WTC11 (cell line): ENCODE measurements at regions not wholly inside any gene's neighbourhood (a gene's known extent, or its start where the extent isn't known, plus 50 kb on each side); places are given as distances from the start of the nearest gene placed in this dataset.

Experiments used
- ATAC-seq: fragments of 200-7000 bp; cut with Tn5 transposase; 2 replicates; pipeline ENCODE4 v1.10.0; 2021; ENCODE audit warnings: mild to moderate bottlenecking, moderate library complexity
- CTCF ChIA-PET: fragments of 300-600 bp; sonication (Branson Sonifier 250); formaldehyde crosslinking; loops from one replicate; lab custom pipeline; 2021; ENCODE audit warnings: antibody characterized with exemption; lab: Charles Lee
- POLR2A ChIA-PET: fragments of 350-600 bp; sonication (Branson Sonifier 250); formaldehyde crosslinking; loops from one replicate; lab custom pipeline; 2021; ENCODE audit warnings: antibody characterized with exemption; lab: Charles Lee
- DNase-seq: peaks from one replicate; pipeline ENCODE4 v3.0.0; 2021; ENCODE audit warnings: low spot score
- H3K27ac Mint-ChIP-seq: 2 replicates; pipeline ENCODE4 v1.8.0; 2021; ENCODE audit warnings: mixed read lengths
- H3K27me3 Mint-ChIP-seq: 2 replicates; pipeline ENCODE4 v1.8.0; 2021; ENCODE audit warnings: low read depth, mild to moderate bottlenecking, moderate library complexity, mixed read lengths
- H3K36me3 Mint-ChIP-seq: 2 replicates; pipeline ENCODE4 v1.8.0; 2021; ENCODE audit warnings: mixed read lengths
- H3K4me1 Mint-ChIP-seq: 2 replicates; pipeline ENCODE4 v1.8.0; 2022; ENCODE audit warnings: mixed read lengths
- H3K4me3 Mint-ChIP-seq: 2 replicates; pipeline ENCODE4 v1.8.0; 2021; ENCODE audit warnings: mild to moderate bottlenecking, moderate library complexity, mixed read lengths
- H3K9me3 Mint-ChIP-seq: 2 replicates; pipeline ENCODE4 v1.8.0; 2021; ENCODE audit warnings: mixed read lengths
- CTCF ChIP-seq: fragments of 200-600 bp; IDR thresholded peaks from 2 replicates; pipeline ENCODE4 v1.8.0; 2022; ENCODE audit warnings: antibody characterized with exemption
- ETV6 ChIP-seq: sonication (generic); formaldehyde crosslinking; IDR thresholded peaks from 2 replicates; pipeline ENCODE4 v1.8.1; 2022; ENCODE audit warnings: mild to moderate bottlenecking, missing genetic modification reagents
- FOXJ3 ChIP-seq: sonication (generic); formaldehyde crosslinking; IDR thresholded peaks from 2 replicates; pipeline ENCODE4 v1.9.0; 2021; ENCODE audit warnings: missing genetic modification reagents, mild to moderate bottlenecking, borderline replicate concordance
- GRHL2 ChIP-seq: fragments of 250-450 bp; sonication (Bioruptor Pico); IDR thresholded peaks from 2 replicates; pipeline ENCODE4 v1.8.0; 2022; ENCODE audit warnings: mild to moderate bottlenecking, moderate library complexity; ENCODE audit not compliant: insufficient replicate concordance, severe bottlenecking
- GTF2I ChIP-seq: fragments of 250-450 bp; sonication (Bioruptor Pico); conservative IDR thresholded peaks from 2 replicates; pipeline ENCODE4 v1.4.0; 2021; ENCODE audit warnings: mild to moderate bottlenecking
- HMGXB4 ChIP-seq: sonication (generic); formaldehyde crosslinking; IDR thresholded peaks from 2 replicates; pipeline ENCODE4 v1.8.1; 2023; ENCODE audit warnings: mild to moderate bottlenecking, moderate library complexity, missing genetic modification reagents
- MAX ChIP-seq: sonication (generic); formaldehyde crosslinking; IDR thresholded peaks from 2 replicates; pipeline ENCODE4 v1.8.0; 2022; ENCODE audit warnings: mild to moderate bottlenecking, missing genetic modification reagents
- NFATC4 ChIP-seq: fragments of 250-450 bp; sonication (Bioruptor Pico); IDR thresholded peaks from 2 replicates; pipeline ENCODE4 v1.9.0; 2021; ENCODE audit warnings: mild to moderate bottlenecking
- NR3C1 ChIP-seq: sonication (generic); formaldehyde crosslinking; conservative IDR thresholded peaks from 2 replicates; pipeline ENCODE4 v1.8.1; 2023; ENCODE audit warnings: low read depth, mild to moderate bottlenecking, missing genetic modification reagents
- PRRX2 ChIP-seq: fragments of 250-450 bp; sonication (Bioruptor Pico); IDR thresholded peaks from 2 replicates; pipeline ENCODE4 v1.8.0; 2021; ENCODE audit warnings: mild to moderate bottlenecking
- SOX15 ChIP-seq: fragments of 250-450 bp; sonication (Bioruptor Pico); IDR thresholded peaks from 2 replicates; pipeline ENCODE4 v1.9.0; 2021; ENCODE audit warnings: mild to moderate bottlenecking
- USF1 ChIP-seq: sonication (generic); formaldehyde crosslinking; IDR thresholded peaks from 2 replicates; pipeline ENCODE4 v1.8.0; 2022; ENCODE audit warnings: mild to moderate bottlenecking, missing genetic modification reagents
- USF2 ChIP-seq: sonication (generic); formaldehyde crosslinking; IDR thresholded peaks from 2 replicates; pipeline ENCODE4 v1.8.1; 2023; ENCODE audit warnings: mild to moderate bottlenecking, missing genetic modification reagents, moderate library complexity
- ZMAT4 ChIP-seq: fragments of 250-450 bp; sonication (Bioruptor Pico); IDR thresholded peaks from 2 replicates; pipeline ENCODE4 v1.9.0; 2021; ENCODE audit warnings: mild to moderate bottlenecking
- ZNF138 ChIP-seq: sonication (generic); formaldehyde crosslinking; conservative IDR thresholded peaks from 2 replicates; pipeline ENCODE4 v1.8.1; 2022; ENCODE audit warnings: mild to moderate bottlenecking, moderate library complexity, missing genetic modification reagents
- ZNF532 ChIP-seq: fragments of 250-450 bp; sonication (Bioruptor Pico); IDR thresholded peaks from 2 replicates; pipeline ENCODE4 v1.9.0; 2021; ENCODE audit warnings: mild to moderate bottlenecking, borderline replicate concordance

- DNase-seq = no peak
- no peaks in the 10 kb centered on the region for H3K9me3 Mint-ChIP-seq
- no peak for TF ChIP-seq ETV6 (CRISPR knock-in tag)
- TF ChIP-seq FOXJ3 (CRISPR knock-in tag) = no peak
- no peak for TF ChIP-seq NFATC4 (CRISPR knock-in tag)
- TF ChIP-seq GRHL2 (CRISPR knock-in tag) = no peak
- TF ChIP-seq ZMAT4 (CRISPR knock-in tag) = no peak
- TF ChIP-seq, all 79 proteins: peak for 0
- ChIA-PET POLR2A (no interaction called here), CTCF (interaction anchor here (1.0 kb wide), 1 partner anchor 377 kb away, joined by 4 read pairs; no protein-coding TSS in a partner anchor)
- H3K27me3 Mint-ChIP-seq = no peaks in the 10 kb centered on the region; the same call in 1 of the 2 replicates
- H3K4me3 Mint-ChIP-seq = no peak overlapping the region
- no peak for ATAC-seq
- no peak overlapping the region for H3K27ac Mint-ChIP-seq
- H3K36me3 Mint-ChIP-seq = no peaks in the 10 kb centered on the region
- peaks cover 14% of the 10 kb centered on the region for H3K4me1 Mint-ChIP-seq
These were observed 163.4 kb upstream of the NFE2L3 start for GRCh38 chr7:25988640-25989039.

- H3K36me3 Mint-ChIP-seq = no peaks in the 10 kb centered on the region
- ChIA-PET CTCF (interaction anchor here (1.0 kb wide), 1 partner anchor 376 kb away, joined by 4 read pairs; no protein-coding TSS in a partner anchor), POLR2A (no interaction called here)
- TF ChIP-seq MAX (no peak), HMGXB4 (CRISPR knock-in tag) (no peak), GTF2I (CRISPR knock-in tag) (no peak), CTCF (no peak), FOXJ3 (CRISPR knock-in tag) (no peak), ZNF138 (no peak)
- DNase-seq (no peak), ATAC-seq (no peak)
- no peaks in the 10 kb centered on the region; the same call in 1 of the 2 replicates for H3K27me3 Mint-ChIP-seq
- peaks cover 14% of the 10 kb centered on the region for H3K4me1 Mint-ChIP-seq
- peaks cover 2% of the 10 kb centered on the region; the same call in 1 of the 2 replicates for H3K9me3 Mint-ChIP-seq
- H3K4me3 Mint-ChIP-seq = no peak overlapping the region
- H3K27ac Mint-ChIP-seq = no peak overlapping the region
These were observed 162.8 kb upstream of the NFE2L3 start for GRCh38 chr7:25989140-25989705.

GRCh38 chr7:25994433-25994994, 157.5 kb upstream of the NFE2L3 start:
- peaks cover 5% of the 10 kb centered on the region; the same call in 1 of the 2 replicates for H3K27me3 Mint-ChIP-seq
- TF ChIP-seq NFATC4 (CRISPR knock-in tag) (no peak), NR3C1 (no peak), HMGXB4 (CRISPR knock-in tag) (no peak), USF1 (CRISPR knock-in tag) (no peak), GTF2I (CRISPR knock-in tag) (no peak), USF2 (CRISPR knock-in tag) (no peak), ZNF532 (no peak), MAX (no peak), SOX15 (CRISPR knock-in tag) (no peak), PRRX2 (no peak)

More at GRCh38 chr7:25994433-25994994, 157.5 kb upstream of the NFE2L3 start:
- H3K27ac Mint-ChIP-seq = no peak overlapping the region
- ChIA-PET CTCF (no interaction called here), POLR2A (no interaction called here)
- peaks cover 6% of the 10 kb centered on the region; the same call in 1 of the 2 replicates for H3K9me3 Mint-ChIP-seq
- H3K36me3 Mint-ChIP-seq = no peaks in the 10 kb centered on the region
- H3K4me1 Mint-ChIP-seq = no peaks in the 10 kb centered on the region
- no peak overlapping the region for H3K4me3 Mint-ChIP-seq
- ATAC-seq (no peak), DNase-seq (no peak)
